ENCODE measurements at regions not wholly inside any gene's neighbourhood (a gene's known extent, or its start where the extent isn't known, plus 50 kb on each side); places are given as distances from the start of the nearest gene placed in this dataset.

DNA sequence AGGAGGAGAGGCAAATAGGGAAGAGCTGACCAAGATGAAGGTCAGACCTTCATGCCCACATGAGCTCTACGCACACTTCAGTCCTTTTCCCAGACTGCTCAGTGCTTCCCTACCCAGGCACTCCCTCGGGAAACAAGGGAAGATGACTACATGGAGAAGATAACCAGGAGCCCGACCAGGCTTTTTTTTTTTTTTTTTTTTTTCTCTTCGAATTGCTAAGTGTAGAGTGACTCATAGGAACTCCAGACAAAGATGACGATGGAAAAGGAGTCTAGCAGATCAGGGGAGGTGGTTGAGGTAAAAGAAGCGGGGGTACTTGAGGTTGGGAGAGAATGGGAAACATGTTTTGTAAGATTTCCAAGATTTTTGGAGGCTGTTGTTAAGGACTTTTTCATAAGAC, 526.1 kb downstream of the BNC2 start:
- no peak for TF ChIP-seq CTCF (optimal IDR thresholded peaks at IDR 0.05 in 1 of 3, IDR thresholded peaks at IDR 0.05 in 1 of 3, conservative IDR thresholded peaks at IDR 0.05 in 1 of 3; ENCODE audit: extremely low read depth in 1 of 3, insufficient read depth in 2 of 3, low read length in 3 of 3)
- no peak for TF ChIP-seq EZH2 (IDR thresholded peaks at IDR 0.05; ENCODE audit: low read length)
- H3K4me2 ChIP-seq (ENCODE audit: control insufficient read depth, extremely low read depth, insufficient read depth, low read depth, low read length), result no peak overlapping the region
- dilution Hi-C loops (cut with MboI; ENCODE audit: extremely low pct_ligation_motif_present, low sequenced_read_pairs), result no loop called here
- no peaks in the 10 kb centered on the region for H3K27me3 ChIP-seq (ENCODE audit: control insufficient read depth, extremely low read depth, insufficient read depth, low read length)
- H3K27ac ChIP-seq (ENCODE audit: control insufficient read depth, insufficient read depth, low read length), result no peak overlapping the region
- DNase-seq (ENCODE audit: low read depth, low spot score), result no peak
- H3K4me3 ChIP-seq (ENCODE audit: control insufficient read depth in 2 of 3, extremely low read depth in 1 of 3, insufficient read depth in 2 of 3, low read depth in 1 of 3, low read length in 3 of 3), result no peak overlapping the region
- H3K4me1 ChIP-seq (ENCODE audit: control insufficient read depth, extremely low read depth, insufficient read depth, low read length), result peaks cover 12% of the 10 kb centered on the region
- H3K9ac ChIP-seq (ENCODE audit: control insufficient read depth, extremely low read depth, insufficient read depth, low read length), result no peak overlapping the region
- peak; percentile 76 for FAIRE-seq
- no peaks in the 10 kb centered on the region for H3K36me3 ChIP-seq (ENCODE audit: control insufficient read depth in 2 of 2, extremely low read depth in 1 of 2, insufficient read depth in 2 of 2, low read length in 2 of 2)
- H3K9me3 ChIP-seq (ENCODE audit: control insufficient read depth, low read depth, low read length), result no peaks in the 10 kb centered on the region
- no peaks in the 10 kb centered on the region for H4K20me1 ChIP-seq (ENCODE audit: control insufficient read depth, extremely low read depth, insufficient read depth, low read length)
- peak overlapping the region; percentile 62 for H2AFZ ChIP-seq (ENCODE audit: control insufficient read depth, low read length)
- H3K79me2 ChIP-seq (ENCODE audit: control insufficient read depth, insufficient read depth, low read length), result no peaks in the 10 kb centered on the region
- H3K9me1 ChIP-seq (ENCODE audit: control insufficient read depth, extremely low read depth, insufficient read depth, low read length), result no peaks in the 10 kb centered on the region

GRCh38 chr9:16345902-16346301, 524.6 kb downstream of the BNC2 start:
- H3K27ac ChIP-seq (ENCODE audit: control insufficient read depth, insufficient read depth, low read length), result no peak overlapping the region
- H3K4me2 ChIP-seq (ENCODE audit: control insufficient read depth, extremely low read depth, insufficient read depth, low read depth, low read length), result no peak overlapping the region
- H3K27me3 ChIP-seq (ENCODE audit: control insufficient read depth, extremely low read depth, insufficient read depth, low read length), result no peaks in the 10 kb centered on the region
- no peak overlapping the region for H3K9ac ChIP-seq (ENCODE audit: control insufficient read depth, extremely low read depth, insufficient read depth, low read length)
- H3K9me3 ChIP-seq (ENCODE audit: control insufficient read depth, low read depth, low read length), result no peaks in the 10 kb centered on the region
- DNase-seq (ENCODE audit: low read depth, low spot score) (no peak), FAIRE-seq (no peak)
- peaks cover 12% of the 10 kb centered on the region for H3K4me1 ChIP-seq (ENCODE audit: control insufficient read depth, extremely low read depth, insufficient read depth, low read length)
- H3K9me1 ChIP-seq (ENCODE audit: control insufficient read depth, extremely low read depth, insufficient read depth, low read length), result no peaks in the 10 kb centered on the region
- no peak overlapping the region for H2AFZ ChIP-seq (ENCODE audit: control insufficient read depth, low read length)
- no peaks in the 10 kb centered on the region for H3K79me2 ChIP-seq (ENCODE audit: control insufficient read depth, insufficient read depth, low read length)
- dilution Hi-C loops (cut with MboI; ENCODE audit: extremely low pct_ligation_motif_present, low sequenced_read_pairs), result no loop called here
- H4K20me1 ChIP-seq (ENCODE audit: control insufficient read depth, extremely low read depth, insufficient read depth, low read length), result no peaks in the 10 kb centered on the region
- H3K36me3 ChIP-seq (ENCODE audit: control insufficient read depth in 2 of 2, extremely low read depth in 1 of 2, insufficient read depth in 2 of 2, low read length in 2 of 2), result no peaks in the 10 kb centered on the region
- TF ChIP-seq CTCF (optimal IDR thresholded peaks at IDR 0.05 in 1 of 3, IDR thresholded peaks at IDR 0.05 in 1 of 3, conservative IDR thresholded peaks at IDR 0.05 in 1 of 3; ENCODE audit: extremely low read depth in 1 of 3, insufficient read depth in 2 of 3, low read length in 3 of 3) (no peak), EZH2 (IDR thresholded peaks at IDR 0.05; ENCODE audit: low read length) (no peak)
- no peak overlapping the region for H3K4me3 ChIP-seq (ENCODE audit: control insufficient read depth in 2 of 3, extremely low read depth in 1 of 3, insufficient read depth in 2 of 3, low read depth in 1 of 3, low read length in 3 of 3)
